ENCODE measurements at regions not wholly inside any gene's neighbourhood (a gene's known extent, or its start where the extent isn't known, plus 50 kb on each side); places are given as distances from the start of the nearest gene placed in this dataset.

DNA sequence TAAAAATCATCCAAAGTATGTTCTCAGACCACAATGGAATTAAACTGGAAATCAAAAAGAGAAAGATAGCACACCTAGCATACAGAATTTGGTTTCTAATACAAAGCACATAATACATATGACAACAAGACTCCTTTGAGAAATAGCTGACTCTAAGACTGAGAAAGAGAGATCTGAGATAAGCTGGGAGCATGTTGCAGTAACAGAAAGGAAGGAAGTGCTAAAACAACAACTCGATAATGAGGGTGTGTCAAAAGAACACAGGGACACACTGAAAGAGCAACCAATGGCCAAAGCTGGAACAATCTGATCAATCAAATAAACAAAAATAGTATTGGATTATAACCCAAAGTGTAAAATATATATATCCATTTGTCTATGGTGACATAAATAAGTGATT lies 586.6 kb downstream of the C4orf33 start:
- ATAC-seq = no peak
- TF ChIP-seq PPARA (CRISPR knock-in tag; IDR thresholded peaks at IDR 0.05; ENCODE audit: borderline replicate concordance) = no peak
- no peak for TF ChIP-seq BACH2 (CRISPR knock-in tag; IDR thresholded peaks at IDR 0.05; ENCODE audit: borderline replicate concordance)
- no peak for TF ChIP-seq ESRRG (CRISPR knock-in tag; IDR thresholded peaks at IDR 0.05)
- TF ChIP-seq, protein P1, sequence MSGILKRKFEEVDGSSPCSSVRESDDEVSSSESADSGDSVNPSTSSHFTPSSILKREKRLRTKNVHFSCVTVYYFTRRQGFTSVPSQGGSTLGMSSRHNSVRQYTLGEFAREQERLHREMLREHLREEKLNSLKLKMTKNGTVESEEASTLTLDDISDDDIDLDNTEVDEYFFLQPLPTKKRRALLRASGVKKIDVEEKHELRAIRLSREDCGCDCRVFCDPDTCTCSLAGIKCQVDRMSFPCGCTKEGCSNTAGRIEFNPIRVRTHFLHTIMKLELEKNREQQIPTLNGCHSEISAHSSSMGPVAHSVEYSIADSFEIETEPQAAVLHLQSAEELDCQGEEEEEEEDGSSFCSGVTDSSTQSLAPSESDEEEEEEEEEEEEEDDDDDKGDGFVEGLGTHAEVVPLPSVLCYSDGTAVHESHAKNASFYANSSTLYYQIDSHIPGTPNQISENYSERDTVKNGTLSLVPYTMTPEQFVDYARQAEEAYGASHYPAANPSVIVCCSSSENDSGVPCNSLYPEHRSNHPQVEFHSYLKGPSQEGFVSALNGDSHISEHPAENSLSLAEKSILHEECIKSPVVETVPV (CRISPR knock-in tag; IDR thresholded peaks at IDR 0.05) = no peak
- no peak for TF ChIP-seq TCF4 (CRISPR knock-in tag; IDR thresholded peaks at IDR 0.05; ENCODE audit: borderline replicate concordance)
- TF ChIP-seq CSDC2 (CRISPR knock-in tag; IDR thresholded peaks at IDR 0.05) = no peak
- TF ChIP-seq OSR1 (CRISPR knock-in tag; IDR thresholded peaks at IDR 0.05) = no peak
- no peak for TF ChIP-seq SNAI2 (CRISPR knock-in tag; IDR thresholded peaks at IDR 0.05)
- TF ChIP-seq, protein P2, sequence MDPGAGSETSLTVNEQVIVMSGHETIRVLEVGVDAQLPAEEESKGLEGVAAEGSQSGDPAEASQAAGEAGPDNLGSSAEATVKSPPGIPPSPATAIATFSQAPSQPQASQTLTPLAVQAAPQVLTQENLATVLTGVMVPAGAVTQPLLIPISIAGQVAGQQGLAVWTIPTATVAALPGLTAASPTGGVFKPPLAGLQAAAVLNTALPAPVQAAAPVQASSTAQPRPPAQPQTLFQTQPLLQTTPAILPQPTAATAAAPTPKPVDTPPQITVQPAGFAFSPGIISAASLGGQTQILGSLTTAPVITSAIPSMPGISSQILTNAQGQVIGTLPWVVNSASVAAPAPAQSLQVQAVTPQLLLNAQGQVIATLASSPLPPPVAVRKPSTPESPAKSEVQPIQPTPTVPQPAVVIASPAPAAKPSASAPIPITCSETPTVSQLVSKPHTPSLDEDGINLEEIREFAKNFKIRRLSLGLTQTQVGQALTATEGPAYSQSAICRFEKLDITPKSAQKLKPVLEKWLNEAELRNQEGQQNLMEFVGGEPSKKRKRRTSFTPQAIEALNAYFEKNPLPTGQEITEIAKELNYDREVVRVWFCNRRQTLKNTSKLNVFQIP (CRISPR knock-in tag; IDR thresholded peaks at IDR 0.05; ENCODE audit: borderline replicate concordance, low read depth) = no peak
- no peak for TF ChIP-seq ZNF565 (CRISPR knock-in tag; conservative IDR thresholded peaks at IDR 0.05; ENCODE audit: low read depth)
- no peak for TF ChIP-seq ARNTL (CRISPR knock-in tag; IDR thresholded peaks at IDR 0.05; ENCODE audit: borderline replicate concordance, low read depth)
- no peak for TF ChIP-seq TOX (CRISPR knock-in tag; IDR thresholded peaks at IDR 0.05; ENCODE audit: borderline replicate concordance)
- no peak for TF ChIP-seq GLIS3 (CRISPR knock-in tag; IDR thresholded peaks at IDR 0.05)
- TF ChIP-seq, protein P3, sequence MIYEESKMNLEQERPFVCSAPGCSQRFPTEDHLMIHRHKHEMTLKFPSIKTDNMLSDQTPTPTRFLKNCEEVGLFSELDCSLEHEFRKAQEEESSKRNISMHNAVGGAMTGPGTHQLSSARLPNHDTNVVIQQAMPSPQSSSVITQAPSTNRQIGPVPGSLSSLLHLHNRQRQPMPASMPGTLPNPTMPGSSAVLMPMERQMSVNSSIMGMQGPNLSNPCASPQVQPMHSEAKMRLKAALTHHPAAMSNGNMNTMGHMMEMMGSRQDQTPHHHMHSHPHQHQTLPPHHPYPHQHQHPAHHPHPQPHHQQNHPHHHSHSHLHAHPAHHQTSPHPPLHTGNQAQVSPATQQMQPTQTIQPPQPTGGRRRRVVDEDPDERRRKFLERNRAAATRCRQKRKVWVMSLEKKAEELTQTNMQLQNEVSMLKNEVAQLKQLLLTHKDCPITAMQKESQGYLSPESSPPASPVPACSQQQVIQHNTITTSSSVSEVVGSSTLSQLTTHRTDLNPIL (CRISPR knock-in tag; IDR thresholded peaks at IDR 0.05; ENCODE audit: low read depth) = no peak
- no peak for TF ChIP-seq RARB (CRISPR knock-in tag; IDR thresholded peaks at IDR 0.05)
- TF ChIP-seq ZFP30 (CRISPR knock-in tag; IDR thresholded peaks at IDR 0.05) = no peak
- no peak for TF ChIP-seq ZNF8 (CRISPR knock-in tag; IDR thresholded peaks at IDR 0.05)
- TF ChIP-seq ZC3H10 (CRISPR knock-in tag; IDR thresholded peaks at IDR 0.05) = no peak

DNA sequence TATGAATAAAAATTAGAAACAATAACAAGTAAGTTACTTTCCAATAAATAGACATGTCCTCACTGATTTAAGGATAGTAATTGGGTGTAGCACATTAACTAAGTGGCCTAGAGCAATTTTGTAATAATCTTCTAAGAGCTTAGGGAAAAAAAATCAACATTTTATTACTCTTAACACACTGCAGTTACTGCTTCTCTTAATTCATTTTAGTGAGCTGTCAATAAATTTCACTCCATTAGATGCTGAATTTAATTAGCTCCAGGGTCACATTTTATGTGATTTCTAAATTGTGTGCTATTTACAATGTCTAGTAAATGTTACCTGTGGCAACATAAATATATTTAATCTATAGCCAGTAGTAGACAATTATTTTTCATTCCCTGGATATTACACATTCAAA lies 612.0 kb downstream of the C4orf33 start:
- TF ChIP-seq TOX (CRISPR knock-in tag; IDR thresholded peaks at IDR 0.05; ENCODE audit: borderline replicate concordance) (no peak), PPARA (CRISPR knock-in tag; IDR thresholded peaks at IDR 0.05; ENCODE audit: borderline replicate concordance) (no peak), ZNF70 (CRISPR knock-in tag; IDR thresholded peaks at IDR 0.05) (no peak), ZFP30 (CRISPR knock-in tag; IDR thresholded peaks at IDR 0.05) (no peak), ISL1 (CRISPR knock-in tag; IDR thresholded peaks at IDR 0.05) (no peak), TCF4 (CRISPR knock-in tag; IDR thresholded peaks at IDR 0.05; ENCODE audit: borderline replicate concordance) (no peak), SNAI2 (CRISPR knock-in tag; IDR thresholded peaks at IDR 0.05) (no peak), ZNF565 (CRISPR knock-in tag; conservative IDR thresholded peaks at IDR 0.05; ENCODE audit: low read depth) (no peak), RARB (CRISPR knock-in tag; IDR thresholded peaks at IDR 0.05) (no peak)
- TF ChIP-seq, protein P4, sequence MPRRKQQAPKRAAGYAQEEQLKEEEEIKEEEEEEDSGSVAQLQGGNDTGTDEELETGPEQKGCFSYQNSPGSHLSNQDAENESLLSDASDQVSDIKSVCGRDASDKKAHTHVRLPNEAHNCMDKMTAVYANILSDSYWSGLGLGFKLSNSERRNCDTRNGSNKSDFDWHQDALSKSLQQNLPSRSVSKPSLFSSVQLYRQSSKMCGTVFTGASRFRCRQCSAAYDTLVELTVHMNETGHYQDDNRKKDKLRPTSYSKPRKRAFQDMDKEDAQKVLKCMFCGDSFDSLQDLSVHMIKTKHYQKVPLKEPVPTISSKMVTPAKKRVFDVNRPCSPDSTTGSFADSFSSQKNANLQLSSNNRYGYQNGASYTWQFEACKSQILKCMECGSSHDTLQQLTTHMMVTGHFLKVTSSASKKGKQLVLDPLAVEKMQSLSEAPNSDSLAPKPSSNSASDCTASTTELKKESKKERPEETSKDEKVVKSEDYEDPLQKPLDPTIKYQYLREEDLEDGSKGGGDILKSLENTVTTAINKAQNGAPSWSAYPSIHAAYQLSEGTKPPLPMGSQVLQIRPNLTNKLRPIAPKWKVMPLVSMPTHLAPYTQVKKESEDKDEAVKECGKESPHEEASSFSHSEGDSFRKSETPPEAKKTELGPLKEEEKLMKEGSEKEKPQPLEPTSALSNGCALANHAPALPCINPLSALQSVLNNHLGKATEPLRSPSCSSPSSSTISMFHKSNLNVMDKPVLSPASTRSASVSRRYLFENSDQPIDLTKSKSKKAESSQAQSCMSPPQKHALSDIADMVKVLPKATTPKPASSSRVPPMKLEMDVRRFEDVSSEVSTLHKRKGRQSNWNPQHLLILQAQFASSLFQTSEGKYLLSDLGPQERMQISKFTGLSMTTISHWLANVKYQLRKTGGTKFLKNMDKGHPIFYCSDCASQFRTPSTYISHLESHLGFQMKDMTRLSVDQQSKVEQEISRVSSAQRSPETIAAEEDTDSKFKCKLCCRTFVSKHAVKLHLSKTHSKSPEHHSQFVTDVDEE (CRISPR knock-in tag; IDR thresholded peaks at IDR 0.05) = no peak
- TF ChIP-seq, protein P3 (CRISPR knock-in tag; IDR thresholded peaks at IDR 0.05; ENCODE audit: low read depth) = no peak
- ATAC-seq = no peak

DNA sequence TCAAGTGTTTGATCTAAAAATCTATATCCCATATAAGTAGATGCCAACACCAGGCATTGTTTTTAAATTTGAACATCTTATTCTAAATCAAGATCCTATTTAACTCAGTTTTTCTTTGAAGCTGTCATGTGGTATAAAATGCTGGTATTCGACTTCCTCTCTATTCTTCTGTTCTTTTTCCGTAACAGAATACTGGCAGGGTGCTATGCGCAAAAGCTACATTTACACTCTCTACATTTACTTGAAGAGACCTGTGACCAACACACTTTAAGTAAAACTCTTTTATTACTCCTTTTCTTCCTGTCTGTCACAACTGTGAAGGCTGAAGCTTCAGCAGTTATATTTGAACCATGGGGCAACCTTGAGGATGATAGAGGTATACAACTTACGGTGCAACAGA lies 612.8 kb downstream of the C4orf33 start:
- ATAC-seq = no peak
- TF ChIP-seq PPARA (CRISPR knock-in tag; IDR thresholded peaks at IDR 0.05; ENCODE audit: borderline replicate concordance) (no peak), CSDC2 (CRISPR knock-in tag; IDR thresholded peaks at IDR 0.05) (no peak), ZNF70 (CRISPR knock-in tag; IDR thresholded peaks at IDR 0.05) (no peak), OSR1 (CRISPR knock-in tag; IDR thresholded peaks at IDR 0.05) (no peak), ZFP3 (CRISPR knock-in tag; IDR thresholded peaks at IDR 0.05) (no peak), ZC3H10 (CRISPR knock-in tag; IDR thresholded peaks at IDR 0.05) (no peak), TOX (CRISPR knock-in tag; IDR thresholded peaks at IDR 0.05; ENCODE audit: borderline replicate concordance) (no peak), SNAI2 (CRISPR knock-in tag; IDR thresholded peaks at IDR 0.05) (no peak), TCF4 (CRISPR knock-in tag; IDR thresholded peaks at IDR 0.05; ENCODE audit: borderline replicate concordance) (no peak), ZNF565 (CRISPR knock-in tag; conservative IDR thresholded peaks at IDR 0.05; ENCODE audit: low read depth) (no peak), ZFP30 (CRISPR knock-in tag; IDR thresholded peaks at IDR 0.05) (no peak), BACH2 (CRISPR knock-in tag; IDR thresholded peaks at IDR 0.05; ENCODE audit: borderline replicate concordance) (no peak), RARB (CRISPR knock-in tag; IDR thresholded peaks at IDR 0.05) (no peak), ISL1 (CRISPR knock-in tag; IDR thresholded peaks at IDR 0.05) (no peak), ARNTL (CRISPR knock-in tag; IDR thresholded peaks at IDR 0.05; ENCODE audit: borderline replicate concordance, low read depth) (no peak), ESRRG (CRISPR knock-in tag; IDR thresholded peaks at IDR 0.05) (no peak)
- TF ChIP-seq, protein P1 (CRISPR knock-in tag; IDR thresholded peaks at IDR 0.05) = no peak
- TF ChIP-seq, protein P3 (CRISPR knock-in tag; IDR thresholded peaks at IDR 0.05; ENCODE audit: low read depth) = no peak
